ENCODE measurements at regions not wholly inside any gene's neighbourhood (a gene's known extent, or its start where the extent isn't known, plus 50 kb on each side); places are given as distances from the start of the nearest gene placed in this dataset.

GRCh38 chr12:107317751-107318555 lies 224.6 kb upstream of the CRY1 start:
- TF ChIP-seq FOXP2 (optimal IDR thresholded peaks at IDR 0.05; ENCODE audit: borderline replicate concordance, extremely low read depth, extremely low read length, insufficient read depth) (no peak), POLR2AphosphoS5 (IDR thresholded peaks at IDR 0.05; ENCODE audit: low read depth, low read length) (no peak), SIN3A (IDR thresholded peaks at IDR 0.05; ENCODE audit: borderline replicate concordance, insufficient read depth, low read length) (no peak), TAF1 (IDR thresholded peaks at IDR 0.05; ENCODE audit: borderline replicate concordance, insufficient read depth, low read length) (no peak)
- TF ChIP-seq, protein P1, sequence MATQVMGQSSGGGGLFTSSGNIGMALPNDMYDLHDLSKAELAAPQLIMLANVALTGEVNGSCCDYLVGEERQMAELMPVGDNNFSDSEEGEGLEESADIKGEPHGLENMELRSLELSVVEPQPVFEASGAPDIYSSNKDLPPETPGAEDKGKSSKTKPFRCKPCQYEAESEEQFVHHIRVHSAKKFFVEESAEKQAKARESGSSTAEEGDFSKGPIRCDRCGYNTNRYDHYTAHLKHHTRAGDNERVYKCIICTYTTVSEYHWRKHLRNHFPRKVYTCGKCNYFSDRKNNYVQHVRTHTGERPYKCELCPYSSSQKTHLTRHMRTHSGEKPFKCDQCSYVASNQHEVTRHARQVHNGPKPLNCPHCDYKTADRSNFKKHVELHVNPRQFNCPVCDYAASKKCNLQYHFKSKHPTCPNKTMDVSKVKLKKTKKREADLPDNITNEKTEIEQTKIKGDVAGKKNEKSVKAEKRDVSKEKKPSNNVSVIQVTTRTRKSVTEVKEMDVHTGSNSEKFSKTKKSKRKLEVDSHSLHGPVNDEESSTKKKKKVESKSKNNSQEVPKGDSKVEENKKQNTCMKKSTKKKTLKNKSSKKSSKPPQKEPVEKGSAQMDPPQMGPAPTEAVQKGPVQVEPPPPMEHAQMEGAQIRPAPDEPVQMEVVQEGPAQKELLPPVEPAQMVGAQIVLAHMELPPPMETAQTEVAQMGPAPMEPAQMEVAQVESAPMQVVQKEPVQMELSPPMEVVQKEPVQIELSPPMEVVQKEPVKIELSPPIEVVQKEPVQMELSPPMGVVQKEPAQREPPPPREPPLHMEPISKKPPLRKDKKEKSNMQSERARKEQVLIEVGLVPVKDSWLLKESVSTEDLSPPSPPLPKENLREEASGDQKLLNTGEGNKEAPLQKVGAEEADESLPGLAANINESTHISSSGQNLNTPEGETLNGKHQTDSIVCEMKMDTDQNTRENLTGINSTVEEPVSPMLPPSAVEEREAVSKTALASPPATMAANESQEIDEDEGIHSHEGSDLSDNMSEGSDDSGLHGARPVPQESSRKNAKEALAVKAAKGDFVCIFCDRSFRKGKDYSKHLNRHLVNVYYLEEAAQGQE (IDR thresholded peaks at IDR 0.05; ENCODE audit: insufficient read depth in 1 of 2, low read depth in 2 of 2, low read length in 2 of 2) = no peak

GRCh38 chr12:107318556-107318805 lies 225.1 kb upstream of the CRY1 start:
- TF ChIP-seq TAF1 (IDR thresholded peaks at IDR 0.05; ENCODE audit: borderline replicate concordance, insufficient read depth, low read length) = no peak
- no peak for TF ChIP-seq SIN3A (IDR thresholded peaks at IDR 0.05; ENCODE audit: borderline replicate concordance, insufficient read depth, low read length)
- TF ChIP-seq FOXP2 (optimal IDR thresholded peaks at IDR 0.05; ENCODE audit: borderline replicate concordance, extremely low read depth, extremely low read length, insufficient read depth) = no peak
- TF ChIP-seq, protein P1 (IDR thresholded peaks at IDR 0.05; ENCODE audit: insufficient read depth in 1 of 2, low read depth in 2 of 2, low read length in 2 of 2) = no peak
- TF ChIP-seq POLR2AphosphoS5 (IDR thresholded peaks at IDR 0.05; ENCODE audit: low read depth, low read length) = no peak

- TF ChIP-seq, protein P1 (IDR thresholded peaks at IDR 0.05; ENCODE audit: insufficient read depth in 1 of 2, low read depth in 2 of 2, low read length in 2 of 2) = no peak
- TF ChIP-seq TAF1 (IDR thresholded peaks at IDR 0.05; ENCODE audit: borderline replicate concordance, insufficient read depth, low read length) (no peak), FOXP2 (optimal IDR thresholded peaks at IDR 0.05; ENCODE audit: borderline replicate concordance, extremely low read depth, extremely low read length, insufficient read depth) (no peak), POLR2AphosphoS5 (IDR thresholded peaks at IDR 0.05; ENCODE audit: low read depth, low read length) (no peak), SIN3A (IDR thresholded peaks at IDR 0.05; ENCODE audit: borderline replicate concordance, insufficient read depth, low read length) (no peak)
These were observed 225.6 kb upstream of the CRY1 start for GRCh38 chr12:107318806-107319532.

- no peak for TF ChIP-seq SIN3A (IDR thresholded peaks at IDR 0.05; ENCODE audit: borderline replicate concordance, insufficient read depth, low read length)
- TF ChIP-seq, protein P1 (IDR thresholded peaks at IDR 0.05; ENCODE audit: insufficient read depth in 1 of 2, low read depth in 2 of 2, low read length in 2 of 2) = no peak
- no peak for TF ChIP-seq POLR2AphosphoS5 (IDR thresholded peaks at IDR 0.05; ENCODE audit: low read depth, low read length)
- TF ChIP-seq FOXP2 (optimal IDR thresholded peaks at IDR 0.05; ENCODE audit: borderline replicate concordance, extremely low read depth, extremely low read length, insufficient read depth) = no peak
- TF ChIP-seq TAF1 (IDR thresholded peaks at IDR 0.05; ENCODE audit: borderline replicate concordance, insufficient read depth, low read length) = no peak
These were observed 226.2 kb upstream of the CRY1 start for GRCh38 chr12:107319533-107320032.
